GM19395 (cell line): ENCODE measurements at regions not wholly inside any gene's neighbourhood (a gene's known extent, or its start where the extent isn't known, plus 50 kb on each side); places are given as distances from the start of the nearest gene placed in this dataset.
"Not testable (repeated sequence)": the region's sequence is repeated elsewhere in the genome, so short reads cannot be mapped to it uniquely, and the experiment has no call there.

Source experiments
- ATAC-seq: cut with Tn5 transposase; IDR thresholded peaks from one replicate; pipeline ENCODE4 v1.9.1; 2021; ENCODE audit warnings: mild to moderate bottlenecking, moderate library complexity; ENCODE audit not compliant: unreplicated experiment

- ATAC-seq, result no peak
Observed at GRCh38 chr4:97027728-97028410, 1115.4 kb downstream of the STPG2 start.

- no peak for ATAC-seq
Observed at GRCh38 chr4:97028785-97029184, 1114.5 kb downstream of the STPG2 start.

DNA sequence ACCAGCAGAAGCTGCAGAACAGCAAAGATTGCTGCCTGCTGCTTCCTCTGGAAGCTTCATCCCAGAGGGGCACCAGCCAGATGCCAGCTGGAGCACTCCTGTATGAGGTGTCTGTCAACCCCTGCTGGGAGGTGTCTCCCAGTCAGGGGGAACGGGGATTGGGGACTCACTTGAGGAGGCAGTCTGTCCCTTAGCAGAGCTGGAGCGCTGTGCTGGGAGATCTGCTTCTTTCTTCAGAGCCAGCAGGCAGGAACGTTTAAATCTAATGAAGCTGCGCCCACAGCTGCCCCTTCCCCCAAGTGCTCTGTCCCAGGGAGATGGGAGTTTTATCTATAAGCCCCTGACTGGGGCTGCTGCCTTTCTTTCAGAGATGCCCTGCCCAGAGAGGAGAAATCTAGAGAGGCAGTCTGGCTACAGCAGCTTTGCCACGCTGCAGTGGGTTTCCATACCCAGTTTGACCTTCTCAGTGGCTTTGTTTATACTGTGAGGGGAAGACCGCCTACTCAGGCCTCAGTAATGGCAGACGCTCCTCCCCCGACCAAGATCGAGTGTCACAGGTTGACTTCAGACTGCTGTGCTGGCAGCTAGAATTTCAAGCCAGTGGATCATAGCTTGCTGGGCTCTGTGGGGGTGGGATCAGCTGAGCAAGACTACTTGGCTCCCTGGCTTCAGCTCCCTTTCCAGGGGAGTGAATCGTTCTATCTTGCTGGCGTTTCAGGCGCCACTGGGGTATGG is 1105.7 kb downstream of the STPG2 start:
- not testable (repeated sequence) for ATAC-seq

- no peak for ATAC-seq
Observed at GRCh38 chr4:97038146-97038516, 1105.1 kb downstream of the STPG2 start.

DNA sequence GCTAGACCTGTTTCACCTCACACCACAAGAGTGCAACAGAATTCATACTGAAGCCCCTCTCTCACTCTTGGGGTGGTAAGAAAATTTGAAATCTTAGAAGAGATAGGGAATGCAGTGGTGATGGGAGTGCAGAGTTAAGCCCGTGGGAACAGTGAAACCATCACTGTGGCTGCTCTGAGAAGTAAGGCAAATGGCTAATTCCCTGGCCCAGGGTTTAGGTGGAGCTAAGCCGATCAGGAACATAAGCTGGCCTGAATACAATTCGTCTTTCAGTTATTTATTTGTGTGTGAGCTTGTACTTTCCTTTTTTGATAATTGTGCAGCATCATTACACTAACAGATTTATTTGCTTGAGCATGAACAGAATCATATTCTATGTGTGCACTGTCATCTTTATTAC is 1070.6 kb downstream of the STPG2 start:
- ATAC-seq, result no peak

GRCh38 chr4:97073194-97073593 is 1070.1 kb downstream of the STPG2 start:
- ATAC-seq, result no peak

DNA sequence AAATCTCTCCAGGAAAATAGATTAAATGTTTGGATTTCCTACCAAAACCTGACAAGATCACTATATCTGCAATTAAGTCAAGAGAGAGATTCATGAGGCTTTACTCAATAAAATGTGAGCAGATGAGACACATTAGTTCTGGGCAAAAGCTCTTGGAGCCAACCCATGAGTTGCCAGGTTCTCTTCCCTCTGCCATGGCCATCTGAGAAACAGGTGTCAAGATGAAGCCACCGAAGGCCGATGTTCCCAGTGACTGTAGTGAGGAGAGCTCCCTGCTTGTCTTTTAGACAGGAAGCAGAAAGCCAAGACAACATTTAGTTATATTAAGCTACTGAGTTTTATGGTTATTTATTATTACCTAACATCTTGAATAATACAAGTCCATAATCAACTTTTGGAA is 1068.7 kb downstream of the STPG2 start:
- no peak for ATAC-seq

DNA sequence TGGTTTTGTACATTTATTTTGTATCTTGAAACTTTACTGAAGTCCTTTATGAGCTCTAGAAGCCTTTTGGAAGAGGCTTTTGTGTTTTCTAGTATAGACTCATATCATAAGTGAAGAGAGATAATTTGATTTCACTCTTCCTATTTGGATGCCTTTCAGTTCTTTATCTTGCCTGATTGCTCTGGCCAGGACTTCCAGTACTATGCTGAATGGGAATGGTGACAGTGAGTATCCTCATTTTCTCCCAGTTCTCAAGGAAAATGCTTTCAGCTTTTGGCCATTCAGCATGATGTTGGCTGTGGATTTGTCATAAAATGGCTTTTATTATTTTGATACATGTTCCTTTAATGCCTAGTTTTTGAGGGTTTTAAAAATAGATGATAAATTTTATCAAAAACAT is 1061.3 kb downstream of the STPG2 start:
- ATAC-seq, result no peak

DNA sequence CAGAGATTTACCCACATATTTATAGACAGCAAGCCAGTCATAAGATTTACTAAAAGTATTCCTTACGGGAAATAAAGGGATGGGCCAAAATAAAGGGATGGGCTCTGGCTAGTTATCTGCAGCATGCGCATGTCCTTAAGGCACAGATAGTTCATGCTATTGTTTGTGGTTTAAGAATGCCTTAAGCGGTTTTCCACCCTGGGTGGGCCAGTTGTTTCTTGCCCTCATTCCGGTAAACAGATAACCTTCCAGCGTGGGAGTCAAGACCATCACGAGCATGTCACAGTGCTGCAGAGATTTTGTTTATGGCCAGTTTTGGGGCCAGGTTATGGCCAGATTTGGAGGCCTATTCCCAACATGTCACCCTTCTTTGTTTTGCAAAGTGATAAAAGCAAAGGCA is 1046.2 kb downstream of the STPG2 start:
- not testable (repeated sequence) for ATAC-seq

GRCh38 chr4:97101171-97101570 is 1042.1 kb downstream of the STPG2 start:
- ATAC-seq, result not testable (repeated sequence)

GRCh38 chr4:97103252-97103651 is 1040.0 kb downstream of the STPG2 start:
- ATAC-seq, result no peak

GRCh38 chr4:97104006-97104405 is 1039.3 kb downstream of the STPG2 start:
- ATAC-seq, result no peak

DNA sequence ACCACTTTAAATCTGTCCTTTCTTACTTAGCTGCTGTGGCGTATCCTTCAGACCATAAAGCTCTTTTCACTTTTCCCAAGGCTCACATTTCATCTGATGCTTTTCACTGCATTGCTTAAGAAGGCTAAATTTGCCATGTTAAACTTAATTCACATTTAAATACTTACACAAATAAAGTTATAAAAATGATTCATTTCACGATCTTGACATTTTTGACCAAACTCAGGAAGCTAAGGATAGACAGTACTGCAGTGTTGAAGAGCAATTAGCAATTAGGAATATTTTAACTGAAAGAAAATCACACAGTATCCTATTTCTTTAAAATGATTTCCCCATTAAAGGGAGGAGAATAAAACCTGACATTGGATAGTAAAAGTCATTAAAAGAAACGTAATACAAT is 1038.6 kb downstream of the STPG2 start:
- ATAC-seq, result no peak

DNA sequence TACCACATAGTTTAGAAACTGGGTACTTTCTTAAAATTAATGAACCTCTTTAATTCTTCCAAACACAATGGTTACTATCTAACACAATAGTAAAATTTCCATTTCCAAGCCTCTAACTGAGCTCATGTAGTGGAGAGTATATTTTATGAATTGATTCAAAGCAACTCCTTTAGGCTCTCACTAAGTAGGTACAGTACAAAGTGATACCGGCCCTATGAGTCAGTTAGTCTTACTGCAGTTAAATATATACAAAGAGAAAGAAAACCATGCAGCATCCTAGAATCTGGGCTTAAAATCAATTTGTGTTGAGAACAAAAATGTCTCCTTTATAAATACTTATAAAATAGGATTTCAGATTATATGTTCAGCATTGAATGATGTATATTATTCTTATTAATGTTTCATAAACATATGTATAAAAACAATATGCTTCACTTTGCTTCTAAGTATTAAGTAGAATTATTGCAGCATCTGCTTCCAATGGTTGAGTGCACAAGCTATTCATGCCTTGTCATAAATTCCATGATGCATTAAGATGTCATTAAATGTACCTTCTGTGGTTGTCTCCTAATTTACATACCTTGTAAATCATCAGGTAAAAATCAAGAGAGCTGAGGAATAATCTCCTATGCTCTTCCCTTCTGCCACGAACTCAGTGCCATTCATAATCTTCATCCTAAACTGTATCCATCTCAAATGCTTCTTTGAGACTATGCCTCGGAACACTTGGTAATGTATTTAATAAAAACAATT is 1037.8 kb downstream of the STPG2 start:
- no peak for ATAC-seq

- no peak for ATAC-seq
Observed at GRCh38 chr4:97106161-97106560, 1037.1 kb downstream of the STPG2 start.

- ATAC-seq, result no peak
Observed at GRCh38 chr4:97110506-97110905, 1032.8 kb downstream of the STPG2 start.

GRCh38 chr4:97116511-97116910 is 1026.8 kb downstream of the STPG2 start:
- ATAC-seq, result no peak

GRCh38 chr4:97121493-97121892 is 1021.8 kb downstream of the STPG2 start:
- ATAC-seq, result no peak

GRCh38 chr4:97123573-97123972 is 1019.7 kb downstream of the STPG2 start:
- no peak for ATAC-seq

GRCh38 chr4:97132435-97132834 is 1010.8 kb downstream of the STPG2 start:
- ATAC-seq, result no peak

GRCh38 chr4:97134456-97134855 is 1008.8 kb downstream of the STPG2 start:
- no peak for ATAC-seq

GRCh38 chr4:97139791-97140190 is 1003.5 kb downstream of the STPG2 start:
- no peak for ATAC-seq
